ENCODE measurements at regions not wholly inside any gene's neighbourhood (a gene's known extent, or its start where the extent isn't known, plus 50 kb on each side); places are given as distances from the start of the nearest gene placed in this dataset.

GRCh38 chr13:78732445-78733017, 73.6 kb upstream of the OBI1 start:
- TF ChIP-seq POLR2AphosphoS5 (IDR thresholded peaks at IDR 0.05; ENCODE audit: low read depth, low read length) (no peak), CTCF (IDR thresholded peaks at IDR 0.05) (no peak), TCF7L2 (IDR thresholded peaks at IDR 0.05; ENCODE audit: low read depth, low read length) (no peak)

Data from Panc1 (cell line).